SK-N-SH treated with all-trans-retinoic acid at 6 μM for 48 hours (cell line): ENCODE measurements at regions not wholly inside any gene's neighbourhood (a gene's known extent, or its start where the extent isn't known, plus 50 kb on each side); places are given as distances from the start of the nearest gene placed in this dataset.

Experiments used
- ATAC-seq: fragments of 200-7000 bp; cut with Tn5 transposase; 3 replicates; pipeline ENCODE4 v1.9.1; 2020; ENCODE audit warnings: mild to moderate bottlenecking, moderate library complexity
- ARNTL ChIP-seq: fragments of 450-650 bp; formaldehyde crosslinking; IDR thresholded peaks from 2 replicates; pipeline ENCODE4 v1.5.0; 2020; ENCODE audit warnings: low read depth, mild to moderate bottlenecking, moderate library complexity, borderline replicate concordance
- BACH2 ChIP-seq: fragments of 250-450 bp; sonication (Bioruptor Pico); IDR thresholded peaks from 2 replicates; pipeline ENCODE4 v1.9.0; 2021; ENCODE audit warnings: mild to moderate bottlenecking, borderline replicate concordance
- GLIS3 ChIP-seq: fragments of 250-450 bp; sonication (Bioruptor Pico); IDR thresholded peaks from 2 replicates; pipeline ENCODE4 v1.5.0; 2020; ENCODE audit warnings: mild to moderate bottlenecking, moderate library complexity
- ISL1 ChIP-seq: fragments of 250-450 bp; sonication (Bioruptor Pico); IDR thresholded peaks from 2 replicates; pipeline ENCODE4 v2.1.2; 2022; ENCODE audit warnings: mild to moderate bottlenecking, moderate library complexity
- OSR1 ChIP-seq: fragments of 250-450 bp; sonication (Bioruptor Pico); IDR thresholded peaks from 2 replicates; pipeline ENCODE4 v1.8.0; 2022; ENCODE audit warnings: moderate library complexity, mild to moderate bottlenecking, inconsistent platforms
- RARB ChIP-seq: fragments of 250-450 bp; sonication (Bioruptor Pico); IDR thresholded peaks from 2 replicates; pipeline ENCODE4 v1.8.0; 2021; ENCODE audit warnings: mild to moderate bottlenecking, moderate library complexity
- TCF4 ChIP-seq: fragments of 250-450 bp; sonication (Bioruptor Pico); IDR thresholded peaks from 2 replicates; pipeline ENCODE4 v1.8.0; 2021; ENCODE audit warnings: mild to moderate bottlenecking, moderate library complexity, borderline replicate concordance
- TOX ChIP-seq: fragments of 250-450 bp; sonication (Bioruptor Pico); IDR thresholded peaks from 2 replicates; pipeline ENCODE4 v1.8.0; 2021; ENCODE audit warnings: mild to moderate bottlenecking, moderate library complexity, borderline replicate concordance
- ZC3H10 ChIP-seq: fragments of 250-450 bp; sonication (Bioruptor Pico); IDR thresholded peaks from 2 replicates; pipeline ENCODE4 v1.5.1; 2021; ENCODE audit warnings: mild to moderate bottlenecking, moderate library complexity
- ZFP3 ChIP-seq: fragments of 250-450 bp; sonication (Bioruptor Pico); IDR thresholded peaks from 2 replicates; pipeline ENCODE4 v1.5.0; 2020; ENCODE audit warnings: mild to moderate bottlenecking, moderate library complexity
- ZFP30 ChIP-seq: fragments of 450-650 bp; formaldehyde crosslinking; IDR thresholded peaks from 2 replicates; pipeline ENCODE4 v1.5.0; 2022; ENCODE audit warnings: mild to moderate bottlenecking, moderate library complexity
- ZNF565 ChIP-seq: fragments of 450-650 bp; formaldehyde crosslinking; conservative IDR thresholded peaks from 2 replicates; pipeline ENCODE4 v1.5.0; 2020; ENCODE audit warnings: low read depth, mild to moderate bottlenecking, moderate library complexity
- ZNF70 ChIP-seq: fragments of 450-650 bp; formaldehyde crosslinking; IDR thresholded peaks from 2 replicates; pipeline ENCODE4 v1.5.0; 2020; ENCODE audit warnings: mild to moderate bottlenecking, moderate library complexity
- ZNF8 ChIP-seq: fragments of 450-650 bp; formaldehyde crosslinking; IDR thresholded peaks from 2 replicates; pipeline ENCODE4 v1.5.0; 2020; ENCODE audit warnings: mild to moderate bottlenecking, moderate library complexity
- TF ChIP-seq, protein P1 (sequence below): fragments of 250-450 bp; sonication (Bioruptor Pico); IDR thresholded peaks from 2 replicates; pipeline ENCODE4 v1.5.0; 2020; ENCODE audit warnings: mild to moderate bottlenecking, moderate library complexity
- TF ChIP-seq, protein P2 (sequence below): fragments of 250-450 bp; sonication (Bioruptor Pico); IDR thresholded peaks from 2 replicates; pipeline ENCODE4 v1.5.1; 2021; ENCODE audit warnings: mild to moderate bottlenecking, moderate library complexity
- TF ChIP-seq, protein P3 (sequence below): fragments of 250-450 bp; sonication (Bioruptor Pico); IDR thresholded peaks from 2 replicates; pipeline ENCODE4 v1.8.0; 2021; ENCODE audit warnings: low read depth, mild to moderate bottlenecking, moderate library complexity, borderline replicate concordance
- TF ChIP-seq, protein P4 (sequence below): fragments of 250-450 bp; sonication (Bioruptor Pico); IDR thresholded peaks from 2 replicates; pipeline ENCODE4 v1.5.1; 2020; ENCODE audit warnings: low read depth, mild to moderate bottlenecking, moderate library complexity
- TF ChIP-seq, protein P5 (sequence below): fragments of 250-450 bp; sonication (Bioruptor Pico); IDR thresholded peaks from 2 replicates; pipeline ENCODE4 v1.8.0; 2020; ENCODE audit warnings: mild to moderate bottlenecking, moderate library complexity, borderline replicate concordance

DNA sequence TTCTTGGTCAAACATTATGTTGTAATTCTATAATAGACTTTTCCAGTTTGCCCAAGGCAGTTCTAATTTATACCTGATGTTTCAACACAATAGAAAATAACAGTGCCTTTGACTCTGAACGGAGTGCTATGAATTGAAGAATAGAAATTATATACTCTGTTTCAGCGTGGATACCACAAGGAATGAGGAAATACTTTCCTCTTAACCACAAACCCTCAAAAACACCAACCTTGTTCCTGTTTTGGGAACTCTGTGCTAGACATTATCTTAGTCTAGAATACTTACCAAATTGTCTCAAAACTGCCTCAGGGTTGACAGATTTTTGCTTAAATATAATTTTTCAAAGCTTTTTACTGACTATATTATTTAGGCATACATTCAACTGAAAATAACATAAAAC is 1629.3 kb downstream of the MRPL39 start (continued):
- TF ChIP-seq, protein P1, sequence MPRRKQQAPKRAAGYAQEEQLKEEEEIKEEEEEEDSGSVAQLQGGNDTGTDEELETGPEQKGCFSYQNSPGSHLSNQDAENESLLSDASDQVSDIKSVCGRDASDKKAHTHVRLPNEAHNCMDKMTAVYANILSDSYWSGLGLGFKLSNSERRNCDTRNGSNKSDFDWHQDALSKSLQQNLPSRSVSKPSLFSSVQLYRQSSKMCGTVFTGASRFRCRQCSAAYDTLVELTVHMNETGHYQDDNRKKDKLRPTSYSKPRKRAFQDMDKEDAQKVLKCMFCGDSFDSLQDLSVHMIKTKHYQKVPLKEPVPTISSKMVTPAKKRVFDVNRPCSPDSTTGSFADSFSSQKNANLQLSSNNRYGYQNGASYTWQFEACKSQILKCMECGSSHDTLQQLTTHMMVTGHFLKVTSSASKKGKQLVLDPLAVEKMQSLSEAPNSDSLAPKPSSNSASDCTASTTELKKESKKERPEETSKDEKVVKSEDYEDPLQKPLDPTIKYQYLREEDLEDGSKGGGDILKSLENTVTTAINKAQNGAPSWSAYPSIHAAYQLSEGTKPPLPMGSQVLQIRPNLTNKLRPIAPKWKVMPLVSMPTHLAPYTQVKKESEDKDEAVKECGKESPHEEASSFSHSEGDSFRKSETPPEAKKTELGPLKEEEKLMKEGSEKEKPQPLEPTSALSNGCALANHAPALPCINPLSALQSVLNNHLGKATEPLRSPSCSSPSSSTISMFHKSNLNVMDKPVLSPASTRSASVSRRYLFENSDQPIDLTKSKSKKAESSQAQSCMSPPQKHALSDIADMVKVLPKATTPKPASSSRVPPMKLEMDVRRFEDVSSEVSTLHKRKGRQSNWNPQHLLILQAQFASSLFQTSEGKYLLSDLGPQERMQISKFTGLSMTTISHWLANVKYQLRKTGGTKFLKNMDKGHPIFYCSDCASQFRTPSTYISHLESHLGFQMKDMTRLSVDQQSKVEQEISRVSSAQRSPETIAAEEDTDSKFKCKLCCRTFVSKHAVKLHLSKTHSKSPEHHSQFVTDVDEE, result no peak

DNA sequence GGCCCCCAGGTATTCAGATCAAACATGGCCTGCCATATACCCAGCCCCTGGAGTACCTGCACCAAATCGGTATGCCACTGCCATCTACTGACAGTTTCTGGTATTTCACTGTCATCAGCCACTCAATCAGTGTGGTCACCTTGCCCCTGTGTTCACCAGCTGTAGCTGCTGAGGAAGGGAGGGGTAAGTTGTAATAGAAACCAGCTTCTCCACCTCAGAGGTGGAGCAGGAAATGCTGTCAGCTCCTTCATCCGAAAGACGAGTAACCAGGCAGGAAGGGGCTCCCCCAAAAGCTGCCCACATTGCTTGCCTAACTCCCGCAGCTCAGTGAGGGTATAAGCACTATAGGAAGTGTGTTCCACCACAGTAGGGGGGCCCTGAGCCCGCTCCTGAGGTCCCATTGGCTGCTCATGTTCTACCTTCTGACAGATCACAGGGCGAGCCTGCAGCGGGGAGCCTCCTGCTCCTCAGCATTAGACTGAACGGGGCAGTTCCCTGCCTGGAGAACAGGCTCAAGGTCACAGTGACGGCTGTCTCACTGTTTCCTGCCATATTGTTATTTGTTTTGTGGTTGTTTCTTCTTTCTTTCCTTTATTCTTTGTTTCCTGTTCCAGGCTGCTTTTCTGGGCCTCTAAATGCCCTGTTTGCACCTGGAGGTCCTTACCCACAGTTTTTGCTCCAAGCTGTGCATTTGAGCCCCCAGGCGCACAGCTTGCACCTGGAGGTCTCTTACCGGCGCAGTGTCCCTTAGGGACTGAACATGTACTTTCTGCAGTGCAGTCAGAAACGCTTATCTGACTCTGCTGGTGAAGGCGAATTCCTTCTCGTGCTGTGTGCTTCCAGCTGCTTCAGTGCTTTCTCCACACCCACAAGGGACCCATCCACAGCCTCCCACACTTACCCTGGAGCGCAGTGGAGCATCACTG is 1638.3 kb downstream of the MRPL39 start:
- ATAC-seq, result peak; percentile 98
- no peak for TF ChIP-seq ARNTL
- TF ChIP-seq ZNF70 (CRISPR knock-in tag), result no peak
- TF ChIP-seq ISL1 (CRISPR knock-in tag), result no peak
- TF ChIP-seq, protein P2, sequence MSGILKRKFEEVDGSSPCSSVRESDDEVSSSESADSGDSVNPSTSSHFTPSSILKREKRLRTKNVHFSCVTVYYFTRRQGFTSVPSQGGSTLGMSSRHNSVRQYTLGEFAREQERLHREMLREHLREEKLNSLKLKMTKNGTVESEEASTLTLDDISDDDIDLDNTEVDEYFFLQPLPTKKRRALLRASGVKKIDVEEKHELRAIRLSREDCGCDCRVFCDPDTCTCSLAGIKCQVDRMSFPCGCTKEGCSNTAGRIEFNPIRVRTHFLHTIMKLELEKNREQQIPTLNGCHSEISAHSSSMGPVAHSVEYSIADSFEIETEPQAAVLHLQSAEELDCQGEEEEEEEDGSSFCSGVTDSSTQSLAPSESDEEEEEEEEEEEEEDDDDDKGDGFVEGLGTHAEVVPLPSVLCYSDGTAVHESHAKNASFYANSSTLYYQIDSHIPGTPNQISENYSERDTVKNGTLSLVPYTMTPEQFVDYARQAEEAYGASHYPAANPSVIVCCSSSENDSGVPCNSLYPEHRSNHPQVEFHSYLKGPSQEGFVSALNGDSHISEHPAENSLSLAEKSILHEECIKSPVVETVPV (CRISPR knock-in tag), result no peak
- TF ChIP-seq GLIS3, result no peak
- TF ChIP-seq TOX (CRISPR knock-in tag), result no peak
- TF ChIP-seq, protein P3, sequence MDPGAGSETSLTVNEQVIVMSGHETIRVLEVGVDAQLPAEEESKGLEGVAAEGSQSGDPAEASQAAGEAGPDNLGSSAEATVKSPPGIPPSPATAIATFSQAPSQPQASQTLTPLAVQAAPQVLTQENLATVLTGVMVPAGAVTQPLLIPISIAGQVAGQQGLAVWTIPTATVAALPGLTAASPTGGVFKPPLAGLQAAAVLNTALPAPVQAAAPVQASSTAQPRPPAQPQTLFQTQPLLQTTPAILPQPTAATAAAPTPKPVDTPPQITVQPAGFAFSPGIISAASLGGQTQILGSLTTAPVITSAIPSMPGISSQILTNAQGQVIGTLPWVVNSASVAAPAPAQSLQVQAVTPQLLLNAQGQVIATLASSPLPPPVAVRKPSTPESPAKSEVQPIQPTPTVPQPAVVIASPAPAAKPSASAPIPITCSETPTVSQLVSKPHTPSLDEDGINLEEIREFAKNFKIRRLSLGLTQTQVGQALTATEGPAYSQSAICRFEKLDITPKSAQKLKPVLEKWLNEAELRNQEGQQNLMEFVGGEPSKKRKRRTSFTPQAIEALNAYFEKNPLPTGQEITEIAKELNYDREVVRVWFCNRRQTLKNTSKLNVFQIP (CRISPR knock-in tag), result no peak
- no peak for TF ChIP-seq ZNF565 (CRISPR knock-in tag)
- TF ChIP-seq ZFP30, result no peak
- TF ChIP-seq OSR1, result no peak
- no peak for TF ChIP-seq BACH2 (CRISPR knock-in tag)
- no peak for TF ChIP-seq ZC3H10 (CRISPR knock-in tag)
- TF ChIP-seq, protein P4, sequence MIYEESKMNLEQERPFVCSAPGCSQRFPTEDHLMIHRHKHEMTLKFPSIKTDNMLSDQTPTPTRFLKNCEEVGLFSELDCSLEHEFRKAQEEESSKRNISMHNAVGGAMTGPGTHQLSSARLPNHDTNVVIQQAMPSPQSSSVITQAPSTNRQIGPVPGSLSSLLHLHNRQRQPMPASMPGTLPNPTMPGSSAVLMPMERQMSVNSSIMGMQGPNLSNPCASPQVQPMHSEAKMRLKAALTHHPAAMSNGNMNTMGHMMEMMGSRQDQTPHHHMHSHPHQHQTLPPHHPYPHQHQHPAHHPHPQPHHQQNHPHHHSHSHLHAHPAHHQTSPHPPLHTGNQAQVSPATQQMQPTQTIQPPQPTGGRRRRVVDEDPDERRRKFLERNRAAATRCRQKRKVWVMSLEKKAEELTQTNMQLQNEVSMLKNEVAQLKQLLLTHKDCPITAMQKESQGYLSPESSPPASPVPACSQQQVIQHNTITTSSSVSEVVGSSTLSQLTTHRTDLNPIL, result no peak
- TF ChIP-seq ZNF8 (CRISPR knock-in tag), result no peak
- TF ChIP-seq TCF4 (CRISPR knock-in tag), result no peak
- TF ChIP-seq, protein P1, result no peak
- no peak for TF ChIP-seq ZFP3 (CRISPR knock-in tag)
- no peak for TF ChIP-seq RARB (CRISPR knock-in tag)
- TF ChIP-seq, protein P5, sequence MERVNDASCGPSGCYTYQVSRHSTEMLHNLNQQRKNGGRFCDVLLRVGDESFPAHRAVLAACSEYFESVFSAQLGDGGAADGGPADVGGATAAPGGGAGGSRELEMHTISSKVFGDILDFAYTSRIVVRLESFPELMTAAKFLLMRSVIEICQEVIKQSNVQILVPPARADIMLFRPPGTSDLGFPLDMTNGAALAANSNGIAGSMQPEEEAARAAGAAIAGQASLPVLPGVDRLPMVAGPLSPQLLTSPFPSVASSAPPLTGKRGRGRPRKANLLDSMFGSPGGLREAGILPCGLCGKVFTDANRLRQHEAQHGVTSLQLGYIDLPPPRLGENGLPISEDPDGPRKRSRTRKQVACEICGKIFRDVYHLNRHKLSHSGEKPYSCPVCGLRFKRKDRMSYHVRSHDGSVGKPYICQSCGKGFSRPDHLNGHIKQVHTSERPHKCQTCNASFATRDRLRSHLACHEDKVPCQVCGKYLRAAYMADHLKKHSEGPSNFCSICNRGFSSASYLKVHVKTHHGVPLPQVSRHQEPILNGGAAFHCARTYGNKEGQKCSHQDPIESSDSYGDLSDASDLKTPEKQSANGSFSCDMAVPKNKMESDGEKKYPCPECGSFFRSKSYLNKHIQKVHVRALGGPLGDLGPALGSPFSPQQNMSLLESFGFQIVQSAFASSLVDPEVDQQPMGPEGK, result no peak
